GM10248 (cell line): ENCODE measurements at regions not wholly inside any gene's neighbourhood (a gene's known extent, or its start where the extent isn't known, plus 50 kb on each side); places are given as distances from the start of the nearest gene placed in this dataset.

Experiments used
- CTCF ChIA-PET: fragments of 300-600 bp; sonication (Branson Sonifier 250); formaldehyde crosslinking; extraction: SDS; loops from one replicate; lab custom pipeline; 2021; ENCODE audit warnings: antibody characterized with exemption; lab: Yijun Ruan, JAX
- POLR2A ChIA-PET: fragments of 350-650 bp; sonication (Branson Sonifier 250); formaldehyde crosslinking; extraction: SDS; loops from one replicate; lab custom pipeline; 2020; ENCODE audit warnings: antibody characterized with exemption; lab: Yijun Ruan, JAX
- DNase-seq: peaks from one replicate; pipeline ENCODE4 v3.0.0; 2012; ENCODE audit errors: extremely low spot score
- TF ChIP-seq, protein P1 (sequence below): IDR thresholded peaks from 2 replicates; pipeline ENCODE4 v1.5.1; 2012; ENCODE audit warnings: mild to moderate bottlenecking, low read depth; ENCODE audit errors: extremely low read depth, missing control alignments, control extremely low read depth

DNA sequence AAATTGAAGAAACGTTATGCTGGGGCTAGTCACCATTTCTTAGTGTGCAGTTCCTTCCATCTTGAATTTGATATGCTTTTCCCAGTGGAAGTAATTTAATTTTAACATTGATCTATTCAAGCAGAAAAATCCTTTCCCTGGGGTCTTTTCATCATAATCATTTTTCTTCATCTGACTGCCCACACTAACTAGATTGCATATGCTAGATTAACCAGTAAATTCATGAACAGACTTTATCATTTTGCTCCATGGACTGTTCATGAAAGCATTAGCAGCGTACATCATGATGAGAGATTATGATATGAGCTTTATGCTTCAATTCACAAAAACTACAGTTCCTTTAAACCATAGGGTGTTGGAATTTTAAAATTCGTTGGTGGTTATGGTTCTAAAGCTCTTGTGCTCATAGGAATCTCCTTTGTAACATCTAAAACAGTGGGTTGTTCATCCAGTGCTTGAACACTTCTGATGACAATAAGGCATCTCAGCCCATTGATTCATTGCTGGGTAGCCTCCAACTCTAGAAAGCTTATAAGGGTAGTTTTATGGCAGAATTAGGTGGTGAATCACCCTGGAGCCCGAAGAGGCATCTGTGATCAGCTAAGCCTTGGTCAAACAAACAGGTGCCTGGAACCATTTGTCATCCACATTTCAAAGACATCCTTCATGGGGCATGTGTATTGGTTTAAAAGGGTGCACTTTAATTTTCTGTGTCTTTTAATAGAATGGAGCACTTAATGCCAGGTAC, 77.2 kb upstream of the NDUFV2 start:
- TF ChIP-seq, protein P1, sequence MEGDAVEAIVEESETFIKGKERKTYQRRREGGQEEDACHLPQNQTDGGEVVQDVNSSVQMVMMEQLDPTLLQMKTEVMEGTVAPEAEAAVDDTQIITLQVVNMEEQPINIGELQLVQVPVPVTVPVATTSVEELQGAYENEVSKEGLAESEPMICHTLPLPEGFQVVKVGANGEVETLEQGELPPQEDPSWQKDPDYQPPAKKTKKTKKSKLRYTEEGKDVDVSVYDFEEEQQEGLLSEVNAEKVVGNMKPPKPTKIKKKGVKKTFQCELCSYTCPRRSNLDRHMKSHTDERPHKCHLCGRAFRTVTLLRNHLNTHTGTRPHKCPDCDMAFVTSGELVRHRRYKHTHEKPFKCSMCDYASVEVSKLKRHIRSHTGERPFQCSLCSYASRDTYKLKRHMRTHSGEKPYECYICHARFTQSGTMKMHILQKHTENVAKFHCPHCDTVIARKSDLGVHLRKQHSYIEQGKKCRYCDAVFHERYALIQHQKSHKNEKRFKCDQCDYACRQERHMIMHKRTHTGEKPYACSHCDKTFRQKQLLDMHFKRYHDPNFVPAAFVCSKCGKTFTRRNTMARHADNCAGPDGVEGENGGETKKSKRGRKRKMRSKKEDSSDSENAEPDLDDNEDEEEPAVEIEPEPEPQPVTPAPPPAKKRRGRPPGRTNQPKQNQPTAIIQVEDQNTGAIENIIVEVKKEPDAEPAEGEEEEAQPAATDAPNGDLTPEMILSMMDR, result no peak
- ChIA-PET POLR2A (no interaction called here), CTCF (no interaction called here)
- no peak for DNase-seq

DNA sequence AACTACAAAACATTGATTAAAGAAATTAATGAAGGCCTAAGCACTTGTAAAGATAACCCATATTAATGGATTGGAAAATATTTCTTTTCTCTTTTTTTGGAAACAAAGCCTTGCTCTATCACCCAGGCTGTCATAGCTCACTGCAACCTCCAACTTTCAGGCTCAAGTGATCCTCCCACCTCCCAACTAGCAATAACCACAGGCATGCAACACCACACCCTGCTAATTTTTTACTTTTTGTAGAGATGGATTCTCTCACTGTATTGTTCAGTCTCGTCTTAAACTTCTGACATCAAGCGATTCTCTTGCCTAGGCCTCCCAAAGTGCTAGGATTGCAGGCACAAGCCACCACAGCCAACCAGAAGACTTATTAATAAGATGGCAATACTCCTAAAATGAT, 73.4 kb upstream of the NDUFV2 start:
- ChIA-PET CTCF (no interaction called here), POLR2A (no interaction called here)
- TF ChIP-seq, protein P1, result no peak
- DNase-seq, result no peak

DNA sequence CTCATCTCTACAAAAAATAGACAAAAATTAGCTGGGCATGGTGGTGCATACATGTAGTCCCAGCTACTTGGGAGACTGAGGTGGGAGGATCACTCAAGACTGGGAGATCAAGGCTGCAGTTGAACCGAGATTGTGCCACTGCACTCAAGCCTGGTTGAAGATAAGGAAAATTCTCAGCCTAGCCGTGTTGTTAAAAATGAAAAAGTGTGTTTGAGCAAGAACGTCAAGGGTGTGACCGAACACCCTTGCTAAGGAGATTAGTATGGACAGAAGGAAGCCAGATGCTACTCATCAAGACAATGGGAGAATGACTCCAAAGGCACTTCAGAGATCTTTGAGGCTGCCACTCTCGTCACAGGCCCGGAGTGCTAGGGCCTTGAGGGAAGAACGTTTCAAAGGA, 70.0 kb upstream of the NDUFV2 start:
- TF ChIP-seq, protein P1, result no peak
- DNase-seq, result no peak
- ChIA-PET POLR2A (no interaction called here), CTCF (interaction anchor here (1.3 kb wide), 1 partner anchor 26 kb away, joined by 3 read pairs; no protein-coding TSS in a partner anchor)

DNA sequence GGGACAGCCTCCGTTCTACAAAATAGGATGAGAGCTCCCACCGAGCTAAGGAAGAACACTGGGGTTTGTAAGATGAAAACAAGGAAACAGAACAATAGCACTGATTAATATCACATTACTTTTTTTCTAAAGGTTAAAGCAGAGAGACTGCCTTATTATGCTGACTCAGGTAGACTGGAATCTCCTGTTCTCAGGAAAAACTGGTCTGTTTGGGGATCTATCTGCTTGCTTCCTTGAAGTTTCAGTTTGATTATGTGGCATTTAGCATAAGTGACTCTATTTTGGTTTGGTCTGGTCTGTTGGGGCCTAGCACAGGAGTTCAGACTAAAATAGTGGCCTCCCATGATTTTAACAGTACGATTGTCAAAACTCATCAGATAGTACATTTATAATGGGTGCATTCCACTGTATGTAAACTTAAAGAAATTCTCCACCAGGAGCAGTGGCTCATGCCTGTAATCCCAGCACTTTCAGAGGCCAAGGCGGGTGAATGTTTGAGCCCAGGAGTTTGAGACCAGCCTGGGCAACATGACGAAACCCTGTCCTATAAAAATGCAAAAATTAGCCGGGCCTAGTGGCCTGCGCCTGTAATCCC, 64.1 kb upstream of the NDUFV2 start:
- CTCF ChIA-PET, result interaction anchor here (1.2 kb wide), 1 partner anchor 9 kb away, joined by 4 read pairs; no protein-coding TSS in a partner anchor
- TF ChIP-seq, protein P1, result no peak
- POLR2A ChIA-PET, result no interaction called here
- DNase-seq, result no peak

DNA sequence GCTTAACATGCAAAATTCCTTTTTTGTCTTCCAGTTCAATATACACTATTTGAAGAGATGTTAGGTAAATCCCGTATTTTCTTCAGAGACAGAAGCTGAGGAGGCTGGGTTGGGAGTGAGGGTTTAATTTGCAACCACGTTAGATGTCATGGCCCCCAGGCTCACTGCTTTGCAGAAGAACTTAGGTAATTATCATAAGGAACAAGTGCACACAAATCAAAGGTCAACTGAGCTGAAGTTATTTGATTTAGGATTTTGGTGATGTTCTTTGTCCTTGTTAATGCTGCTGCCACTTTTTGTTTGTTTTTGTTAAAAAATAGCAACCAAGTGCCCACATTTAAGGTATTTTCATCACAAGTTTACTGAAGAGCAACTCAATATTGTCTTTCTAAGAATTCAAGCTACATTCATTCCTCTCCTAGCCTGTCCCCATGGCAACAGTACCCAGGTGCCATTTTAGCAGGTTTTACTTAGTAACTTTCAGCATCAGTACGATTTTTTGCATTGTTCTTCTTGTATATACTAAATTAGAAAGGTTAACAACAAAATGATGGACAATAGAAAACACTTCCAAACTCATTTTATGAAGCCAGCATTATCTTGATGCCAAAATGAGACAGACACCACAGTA, 62.9 kb upstream of the NDUFV2 start:
- TF ChIP-seq, protein P1, result no peak
- DNase-seq, result no peak
- CTCF ChIA-PET, result interaction anchor here (1.3 kb wide), 1 partner anchor 9 kb away, joined by 3 read pairs; no protein-coding TSS in a partner anchor
- POLR2A ChIA-PET, result no interaction called here

DNA sequence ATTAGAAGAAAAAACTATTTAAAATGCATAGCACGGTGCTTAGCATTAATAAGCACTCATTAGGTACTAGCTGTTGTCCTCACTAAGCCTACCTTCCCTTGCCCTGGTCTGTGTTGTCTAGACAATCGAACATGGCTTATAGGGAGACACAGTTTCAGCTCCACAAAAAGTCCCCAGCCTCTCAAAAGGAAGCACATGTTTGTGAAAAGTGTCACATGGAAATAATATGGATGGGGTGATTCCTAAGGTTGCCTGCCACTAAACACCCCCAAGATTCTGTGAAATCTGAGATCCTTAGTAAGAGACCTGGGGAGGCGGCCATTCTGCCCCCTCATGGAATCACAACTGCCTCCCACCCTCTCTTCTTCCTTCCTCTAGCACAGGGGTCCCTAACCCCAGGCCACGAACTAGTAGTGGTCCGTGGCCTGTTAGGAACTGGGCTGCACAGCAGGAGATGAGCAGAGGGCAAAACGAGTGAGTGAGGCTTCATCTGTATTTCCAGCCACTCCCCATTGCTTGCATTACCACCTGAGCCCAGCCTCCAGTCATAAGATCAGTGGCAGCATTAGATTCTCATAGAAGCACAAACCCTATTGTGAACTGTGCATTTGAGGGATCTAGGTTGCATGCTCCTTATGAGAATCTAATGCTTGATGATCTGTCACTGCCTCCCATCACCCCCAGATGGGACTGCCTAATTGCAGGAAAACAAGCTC, 59.6 kb upstream of the NDUFV2 start:
- DNase-seq, result no peak
- TF ChIP-seq, protein P1, result no peak
- ChIA-PET CTCF (interaction anchor here (1.4 kb wide), 1 partner anchor 14 kb away, joined by 3 read pairs; no protein-coding TSS in a partner anchor), POLR2A (no interaction called here)
